GM21515 (cell line): ENCODE measurements at regions not wholly inside any gene's neighbourhood (a gene's known extent, or its start where the extent isn't known, plus 50 kb on each side); places are given as distances from the start of the nearest gene placed in this dataset.
"Not testable (repeated sequence)": the region's sequence is repeated elsewhere in the genome, so short reads cannot be mapped to it uniquely, and the experiment has no call there.

Experiments
- ATAC-seq: cut with Tn5 transposase; IDR thresholded peaks from one replicate; pipeline ENCODE4 v1.9.1; 2021; ENCODE audit not compliant: unreplicated experiment

- ATAC-seq = no peak
Observed at GRCh38 chr1:213523781-213524398, 463.9 kb upstream of the PROX1 start.

GRCh38 chr1:213526306-213526705 is 461.5 kb upstream of the PROX1 start:
- no peak for ATAC-seq

- no peak for ATAC-seq
Observed at GRCh38 chr1:213530611-213531320, 457.0 kb upstream of the PROX1 start.

GRCh38 chr1:213531369-213532310 is 456.1 kb upstream of the PROX1 start:
- ATAC-seq = no peak

- ATAC-seq = no peak
Observed at GRCh38 chr1:213533125-213533524, 454.6 kb upstream of the PROX1 start.

GRCh38 chr1:213535679-213536078 is 452.1 kb upstream of the PROX1 start:
- ATAC-seq = no peak

- ATAC-seq = no peak
Observed at GRCh38 chr1:213538251-213538650, 449.5 kb upstream of the PROX1 start.

GRCh38 chr1:213539464-213539863 is 448.3 kb upstream of the PROX1 start:
- ATAC-seq = no peak

- no peak for ATAC-seq
Observed at GRCh38 chr1:213541641-213542040, 446.1 kb upstream of the PROX1 start.

- not testable (repeated sequence) for ATAC-seq
Observed at GRCh38 chr1:213545181-213545580, 442.6 kb upstream of the PROX1 start.

GRCh38 chr1:213549982-213550381 is 437.8 kb upstream of the PROX1 start:
- no peak for ATAC-seq

- no peak for ATAC-seq
Observed at GRCh38 chr1:213550804-213551203, 437.0 kb upstream of the PROX1 start.

GRCh38 chr1:213552045-213552444 is 435.7 kb upstream of the PROX1 start:
- ATAC-seq = no peak

GRCh38 chr1:213560226-213560625 is 427.5 kb upstream of the PROX1 start:
- no peak for ATAC-seq

GRCh38 chr1:213561870-213562269 is 425.9 kb upstream of the PROX1 start:
- no peak for ATAC-seq

- ATAC-seq = no peak
Observed at GRCh38 chr1:213564215-213564659, 423.5 kb upstream of the PROX1 start.

GRCh38 chr1:213568929-213569815 is 418.6 kb upstream of the PROX1 start:
- ATAC-seq = no peak

- no peak for ATAC-seq
Observed at GRCh38 chr1:213569816-213570150, 418.0 kb upstream of the PROX1 start.

GRCh38 chr1:213570487-213570886 is 417.3 kb upstream of the PROX1 start:
- ATAC-seq = no peak

- no peak for ATAC-seq
Observed at GRCh38 chr1:213571419-213571818, 416.4 kb upstream of the PROX1 start.

- ATAC-seq = no peak
Observed at GRCh38 chr1:213571843-213572242, 415.9 kb upstream of the PROX1 start.
